GM19397 (cell line): ENCODE measurements at regions not wholly inside any gene's neighbourhood (a gene's known extent, or its start where the extent isn't known, plus 50 kb on each side); places are given as distances from the start of the nearest gene placed in this dataset.

Source experiments
- ATAC-seq: cut with Tn5 transposase; IDR thresholded peaks from one replicate; pipeline ENCODE4 v1.9.1; 2021; ENCODE audit warnings: mild to moderate bottlenecking, moderate library complexity; ENCODE audit not compliant: unreplicated experiment

GRCh38 chr4:11597506-11597905, 168.8 kb upstream of the HS3ST1 start:
- no peak for ATAC-seq

- ATAC-seq: no peak
Observed at GRCh38 chr4:11596989-11597388, 168.3 kb upstream of the HS3ST1 start.

GRCh38 chr4:11593576-11594116, 165.0 kb upstream of the HS3ST1 start:
- ATAC-seq: no peak

GRCh38 chr4:11592276-11592675, 163.6 kb upstream of the HS3ST1 start:
- no peak for ATAC-seq

GRCh38 chr4:11590132-11590531, 161.4 kb upstream of the HS3ST1 start:
- ATAC-seq: no peak

GRCh38 chr4:11589676-11590075, 161.0 kb upstream of the HS3ST1 start:
- ATAC-seq: no peak

GRCh38 chr4:11587797-11588196, 159.1 kb upstream of the HS3ST1 start:
- ATAC-seq: no peak

- no peak for ATAC-seq
Observed at GRCh38 chr4:11585506-11585905, 156.8 kb upstream of the HS3ST1 start.

- ATAC-seq: no peak
Observed at GRCh38 chr4:11568511-11568910, 139.8 kb upstream of the HS3ST1 start.

GRCh38 chr4:11566444-11567022, 137.8 kb upstream of the HS3ST1 start:
- peak; percentile 82 for ATAC-seq

GRCh38 chr4:11565899-11566298, 137.2 kb upstream of the HS3ST1 start:
- peak; percentile 55 for ATAC-seq

GRCh38 chr4:11565213-11565612, 136.5 kb upstream of the HS3ST1 start:
- ATAC-seq: no peak

GRCh38 chr4:11564021-11564420, 135.3 kb upstream of the HS3ST1 start:
- no peak for ATAC-seq

- ATAC-seq: no peak
Observed at GRCh38 chr4:11549525-11549924, 120.8 kb upstream of the HS3ST1 start.

GRCh38 chr4:11548597-11549082, 119.9 kb upstream of the HS3ST1 start:
- peak; percentile 89 for ATAC-seq

GRCh38 chr4:11546391-11547175, 117.9 kb upstream of the HS3ST1 start:
- no peak for ATAC-seq

- ATAC-seq: no peak
Observed at GRCh38 chr4:11545651-11546050, 117.0 kb upstream of the HS3ST1 start.

GRCh38 chr4:11544211-11544610, 115.5 kb upstream of the HS3ST1 start:
- no peak for ATAC-seq

- ATAC-seq: no peak
Observed at GRCh38 chr4:11543706-11544105, 115.0 kb upstream of the HS3ST1 start.

- no peak for ATAC-seq
Observed at GRCh38 chr4:11542952-11543351, 114.3 kb upstream of the HS3ST1 start.

- no peak for ATAC-seq
Observed at GRCh38 chr4:11537846-11538245, 109.2 kb upstream of the HS3ST1 start.

GRCh38 chr4:11535333-11535732, 106.6 kb upstream of the HS3ST1 start:
- no peak for ATAC-seq
